ENCODE measurements at regions not wholly inside any gene's neighbourhood (a gene's known extent, or its start where the extent isn't known, plus 50 kb on each side); places are given as distances from the start of the nearest gene placed in this dataset.

GRCh38 chr12:124369055-124369826 is 74.3 kb downstream of the RFLNA start:
- Histone ChIP-seq H3K79me2 (ENCODE audit: control insufficient read depth, low read length) (no peaks in the 10 kb centered on the region), H3K27me3 (ENCODE audit: control insufficient read depth, low read length) (no peaks in the 10 kb centered on the region), H3K4me3 (ENCODE audit: low read length) (no peak overlapping the region), H4K20me1 (ENCODE audit: control insufficient read depth, insufficient read depth, low read depth, low read length) (0 out of 2 replicates have a peak, but pooled peaks cover 4% of the 10 kb centered on the region), H3K9me2 (replicated peaks; ENCODE audit: control insufficient read depth, low read length) (no peaks in the 10 kb centered on the region), H3K36me3 (ENCODE audit: control insufficient read depth, low read length) (peaks cover 3% of the 10 kb centered on the region; the same call in 1 of the 2 replicates), H3K9me3 (ENCODE audit: control insufficient read depth, insufficient read depth, low read length) (no peaks in the 10 kb centered on the region), H3F3A (ENCODE audit: control insufficient read depth, insufficient read depth) (no peaks in the 10 kb centered on the region), H3K4me1 (ENCODE audit: control insufficient read depth, low read length) (no peaks in the 10 kb centered on the region), H3K27ac (ENCODE audit: low read depth, low read length) (no peak overlapping the region), H3K4me2 (ENCODE audit: low read length) (no peak overlapping the region)
- no peak for TF ChIP-seq EZH2phosphoT487 (IDR thresholded peaks at IDR 0.05; ENCODE audit: borderline replicate concordance, low read length)

DNA sequence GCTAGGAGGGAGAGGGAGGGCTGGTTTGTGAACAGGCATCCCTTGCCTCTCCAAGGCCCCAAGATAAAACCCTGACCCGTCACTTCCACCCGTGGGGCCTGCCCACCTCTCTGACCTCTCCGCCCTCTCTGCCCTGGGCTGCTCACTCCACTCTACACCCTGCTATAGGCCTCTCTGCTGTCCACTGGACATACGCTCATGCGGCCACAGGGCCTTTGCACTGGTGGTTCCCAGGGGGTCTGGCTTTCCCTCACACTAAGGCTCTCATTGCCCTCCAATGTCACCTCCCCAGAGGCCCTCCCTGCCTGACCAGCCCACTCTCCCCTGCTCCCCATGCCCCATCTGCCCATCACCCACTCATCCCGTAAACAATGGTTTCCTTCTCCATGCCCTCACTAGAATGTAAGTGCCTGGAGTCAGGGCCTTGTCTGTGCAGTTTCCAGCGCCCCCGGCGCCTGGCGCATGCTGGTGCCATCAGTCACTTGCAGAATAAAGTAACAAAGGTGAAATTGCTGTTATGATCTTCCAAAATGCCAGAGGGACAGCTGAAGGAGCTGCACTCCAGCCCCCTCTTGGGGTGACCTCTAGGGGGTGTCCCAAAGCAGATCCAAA is 73.6 kb downstream of the RFLNA start:
- Histone ChIP-seq H3K79me2 (ENCODE audit: control insufficient read depth, low read length) (no peaks in the 10 kb centered on the region), H3K9me2 (replicated peaks; ENCODE audit: control insufficient read depth, low read length) (no peaks in the 10 kb centered on the region), H4K20me1 (ENCODE audit: control insufficient read depth, insufficient read depth, low read depth, low read length) (0 out of 2 replicates have a peak, but pooled peaks cover 4% of the 10 kb centered on the region), H3K36me3 (ENCODE audit: control insufficient read depth, low read length) (peaks cover 3% of the 10 kb centered on the region; the same call in 1 of the 2 replicates), H3K27ac (ENCODE audit: low read depth, low read length) (no peak overlapping the region), H3K4me3 (ENCODE audit: low read length) (no peak overlapping the region), H3K4me2 (ENCODE audit: low read length) (no peak overlapping the region), H3K9me3 (ENCODE audit: control insufficient read depth, insufficient read depth, low read length) (no peaks in the 10 kb centered on the region), H3F3A (ENCODE audit: control insufficient read depth, insufficient read depth) (no peaks in the 10 kb centered on the region), H3K27me3 (ENCODE audit: control insufficient read depth, low read length) (no peaks in the 10 kb centered on the region), H3K4me1 (ENCODE audit: control insufficient read depth, low read length) (no peaks in the 10 kb centered on the region)
- TF ChIP-seq CTCF (IDR thresholded peaks at IDR 0.05; ENCODE audit: low read depth, low read length, poor library complexity, severe bottlenecking) = no peak
- TF ChIP-seq EZH2phosphoT487 (IDR thresholded peaks at IDR 0.05; ENCODE audit: borderline replicate concordance, low read length) = no peak

GRCh38 chr12:124365726-124366430 is 71.0 kb downstream of the RFLNA start:
- no peaks in the 10 kb centered on the region for H3K9me3 ChIP-seq (ENCODE audit: control insufficient read depth, insufficient read depth, low read length)
- no peaks in the 10 kb centered on the region for H3K4me1 ChIP-seq (ENCODE audit: control insufficient read depth, low read length)
- H3K4me3 ChIP-seq (ENCODE audit: low read length) = no peak overlapping the region
- no peaks in the 10 kb centered on the region for H3K9me2 ChIP-seq (replicated peaks; ENCODE audit: control insufficient read depth, low read length)
- H3K4me2 ChIP-seq (ENCODE audit: low read length) = no peak overlapping the region
- H3K36me3 ChIP-seq (ENCODE audit: control insufficient read depth, low read length) = no peaks in the 10 kb centered on the region; the same call in 1 of the 2 replicates
- H4K20me1 ChIP-seq (ENCODE audit: control insufficient read depth, insufficient read depth, low read depth, low read length) = 0 out of 2 replicates have a peak, but pooled peaks cover 4% of the 10 kb centered on the region
- H3K27me3 ChIP-seq (ENCODE audit: control insufficient read depth, low read length) = no peaks in the 10 kb centered on the region
- no peak for TF ChIP-seq EZH2phosphoT487 (IDR thresholded peaks at IDR 0.05; ENCODE audit: borderline replicate concordance, low read length)
- H3K79me2 ChIP-seq (ENCODE audit: control insufficient read depth, low read length) = no peaks in the 10 kb centered on the region
- no peak overlapping the region for H3K27ac ChIP-seq (ENCODE audit: low read depth, low read length)
- H3F3A ChIP-seq (ENCODE audit: control insufficient read depth, insufficient read depth) = no peaks in the 10 kb centered on the region
